NB4 (cell line): ENCODE measurements at regions not wholly inside any gene's neighbourhood (a gene's known extent, or its start where the extent isn't known, plus 50 kb on each side); places are given as distances from the start of the nearest gene placed in this dataset.

Source experiments
- CTCF ChIP-seq: IDR thresholded peaks from one replicate; pipeline ENCODE4 v1.5.1; 2012; ENCODE audit warnings: low read depth, low read length
- MYC ChIP-seq: IDR thresholded peaks from 2 replicates; pipeline ENCODE4 v1.6.1; 2011; ENCODE audit warnings: low read depth, low read length

- TF ChIP-seq CTCF, result no peak
- no peak for TF ChIP-seq MYC
Measured at GRCh38 chr6:119879731-119880130, 530.2 kb upstream of the MAN1A1 start.
